ENCODE measurements at regions not wholly inside any gene's neighbourhood (a gene's known extent, or its start where the extent isn't known, plus 50 kb on each side); places are given as distances from the start of the nearest gene placed in this dataset.

DNA sequence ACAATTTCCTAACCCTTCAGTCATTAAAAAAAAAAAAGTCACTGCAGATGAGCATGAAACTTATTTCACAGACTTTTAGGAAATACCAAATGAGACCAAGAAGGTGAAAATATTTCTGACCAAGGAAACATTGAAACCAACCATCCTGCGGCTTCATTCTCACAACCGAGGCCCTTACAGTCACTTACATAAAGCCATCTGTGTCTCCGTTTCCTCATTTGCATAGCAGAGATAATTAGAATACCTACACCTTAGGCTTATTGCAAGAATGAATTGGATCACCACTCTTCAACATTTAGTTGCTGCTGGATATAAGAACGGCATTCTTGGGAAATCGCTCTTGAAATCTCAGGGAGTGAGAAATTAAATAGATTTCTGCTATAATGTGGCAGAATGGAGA is 356.2 kb downstream of the HS3ST1 start:
- Histone ChIP-seq H4K8ac (ENCODE audit: low read depth, low read length) (no peak overlapping the region), H2BK120ac (ENCODE audit: insufficient read depth, low read length, poor library complexity) (no peak overlapping the region), H3K79me1 (ENCODE audit: low read length) (no peaks in the 10 kb centered on the region), H3K4ac (ENCODE audit: low read depth, low read length) (no peak overlapping the region), H3K9me3 (ENCODE audit: insufficient read depth, low read depth, low read length) (no peaks in the 10 kb centered on the region), H2BK5ac (ENCODE audit: low read depth, low read length, poor library complexity) (no peak overlapping the region), H3K23ac (ENCODE audit: low read length) (no peak overlapping the region), H4K12ac (ENCODE audit: low read depth, low read length) (no peak overlapping the region), H3K79me2 (ENCODE audit: control insufficient read depth, insufficient read depth, low read length, poor library complexity) (no peaks in the 10 kb centered on the region), H3K14ac (ENCODE audit: low read length) (no peak overlapping the region), H2AFZ (ENCODE audit: insufficient read depth, low read length, poor library complexity) (no peak overlapping the region), H2AK5ac (ENCODE audit: low read length) (no peak overlapping the region), H3K4me2 (ENCODE audit: low read length) (no peak overlapping the region), H4K91ac (ENCODE audit: low read depth, low read length) (no peak overlapping the region), H3K4me3 (ENCODE audit: low read depth, low read length) (no peak overlapping the region), H3K36me3 (ENCODE audit: control insufficient read depth in 1 of 2, insufficient read depth in 2 of 2, low read length in 2 of 2) (no peaks in the 10 kb centered on the region), H2BK12ac (ENCODE audit: low read length) (no peak overlapping the region), H3K18ac (ENCODE audit: low read length) (no peak overlapping the region), H3K27ac (ENCODE audit: low read depth, low read length) (no peak overlapping the region), H3K4me1 (ENCODE audit: control insufficient read depth in 1 of 2, insufficient read depth in 2 of 2, low read length in 2 of 2) (peaks cover 0 to 2% of the 10 kb centered on the region in 2 experiments), H3K27me3 (ENCODE audit: insufficient read depth, low read length) (no peaks in the 10 kb centered on the region), H3K9ac (ENCODE audit: low read length) (no peak overlapping the region)
- WGBS (ENCODE audit: extremely low coverage, insufficient coverage, insufficient read length) = no CpG with 5 or more reads among the region's 5 CpGs
- DNase-seq = peak in 1 of 2 donors; percentile 19

DNA sequence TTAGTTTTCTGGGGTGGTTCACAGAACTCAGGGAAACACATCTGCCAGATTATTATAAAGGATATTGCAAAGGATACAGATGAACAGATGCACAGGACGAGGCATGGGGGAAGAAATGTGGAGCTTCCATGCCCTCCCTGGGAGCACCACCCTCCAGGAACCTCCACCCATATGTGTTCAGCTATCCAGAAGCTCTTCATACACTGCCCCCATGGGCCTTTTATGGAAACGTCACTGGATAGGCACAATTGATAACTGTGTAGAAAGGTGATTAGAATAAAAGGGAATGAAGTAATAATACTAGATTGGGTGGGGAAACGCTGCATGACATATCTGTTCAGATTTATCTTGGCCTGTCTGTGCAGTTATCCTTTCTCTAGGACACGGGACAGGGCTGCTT is 357.9 kb downstream of the HS3ST1 start:
- no CpG with 5 or more reads among the region's 4 CpGs for WGBS (ENCODE audit: extremely low coverage, insufficient coverage, insufficient read length)
- no peaks in the 10 kb centered on the region for H3K36me3 ChIP-seq (ENCODE audit: control insufficient read depth in 1 of 2, insufficient read depth in 2 of 2, low read length in 2 of 2)
- H3K27me3 ChIP-seq (ENCODE audit: insufficient read depth, low read length) = no peaks in the 10 kb centered on the region
- H2BK5ac ChIP-seq (ENCODE audit: low read depth, low read length, poor library complexity) = no peak overlapping the region
- no peak overlapping the region for H3K4me3 ChIP-seq (ENCODE audit: low read depth, low read length)
- no peak overlapping the region for H4K12ac ChIP-seq (ENCODE audit: low read depth, low read length)
- H2AK5ac ChIP-seq (ENCODE audit: low read length) = no peak overlapping the region
- no peak overlapping the region for H3K4me2 ChIP-seq (ENCODE audit: low read length)
- H3K23ac ChIP-seq (ENCODE audit: low read length) = no peak overlapping the region
- H3K4me1 ChIP-seq (ENCODE audit: control insufficient read depth in 1 of 2, insufficient read depth in 2 of 2, low read length in 2 of 2) = peaks cover 0 to 2% of the 10 kb centered on the region in 2 experiments
- H3K79me1 ChIP-seq (ENCODE audit: low read length) = no peaks in the 10 kb centered on the region
- no peaks in the 10 kb centered on the region for H3K79me2 ChIP-seq (ENCODE audit: control insufficient read depth, insufficient read depth, low read length, poor library complexity)
- no peak overlapping the region for H3K14ac ChIP-seq (ENCODE audit: low read length)
- no peak overlapping the region for H3K18ac ChIP-seq (ENCODE audit: low read length)
- no peak overlapping the region for H4K8ac ChIP-seq (ENCODE audit: low read depth, low read length)
- no peak for DNase-seq
- H2BK12ac ChIP-seq (ENCODE audit: low read length) = no peak overlapping the region
- H3K27ac ChIP-seq (ENCODE audit: low read depth, low read length) = no peak overlapping the region
- H4K91ac ChIP-seq (ENCODE audit: low read depth, low read length) = no peak overlapping the region
- H2AFZ ChIP-seq (ENCODE audit: insufficient read depth, low read length, poor library complexity) = no peak overlapping the region
- H3K9me3 ChIP-seq (ENCODE audit: insufficient read depth, low read depth, low read length) = no peaks in the 10 kb centered on the region
- no peak overlapping the region for H2BK120ac ChIP-seq (ENCODE audit: insufficient read depth, low read length, poor library complexity)
- no peak overlapping the region for H3K4ac ChIP-seq (ENCODE audit: low read depth, low read length)
- no peak overlapping the region for H3K9ac ChIP-seq (ENCODE audit: low read length)

DNA sequence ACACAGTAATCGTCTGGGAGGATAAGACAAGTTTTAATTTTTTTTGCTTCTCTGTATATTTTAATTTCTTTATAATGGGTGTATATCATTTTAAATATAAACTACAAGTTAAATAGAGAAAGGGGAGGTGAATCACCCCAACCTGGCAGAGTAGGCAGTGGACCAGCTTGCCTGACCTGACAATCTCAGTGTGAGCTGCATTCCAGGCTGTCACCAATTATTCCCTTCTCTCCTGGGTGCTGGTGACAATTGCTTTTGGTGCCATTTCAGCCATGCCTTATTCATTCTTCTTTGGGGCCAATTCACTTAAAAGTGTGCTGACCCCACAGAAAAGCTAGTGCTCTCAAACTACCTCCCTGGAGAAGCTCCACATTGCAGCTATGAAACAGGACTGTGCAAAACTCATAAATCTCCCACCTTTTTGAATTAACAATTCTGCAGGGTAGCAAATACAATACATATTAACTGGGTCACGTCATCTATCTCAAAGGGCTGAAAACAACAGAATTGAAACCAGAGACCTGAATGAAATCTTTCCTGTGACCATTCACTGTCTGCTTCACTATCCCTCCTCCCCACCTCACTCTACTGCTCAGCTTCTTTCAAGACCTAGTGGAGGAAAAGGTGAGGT is 359.0 kb downstream of the HS3ST1 start:
- H3K4ac ChIP-seq (ENCODE audit: low read depth, low read length) = no peak overlapping the region
- no peak overlapping the region for H3K27ac ChIP-seq (ENCODE audit: low read depth, low read length)
- no peak overlapping the region for H3K4me3 ChIP-seq (ENCODE audit: low read depth, low read length)
- no peak overlapping the region for H2AFZ ChIP-seq (ENCODE audit: insufficient read depth, low read length, poor library complexity)
- no peak overlapping the region for H3K18ac ChIP-seq (ENCODE audit: low read length)
- H3K4me2 ChIP-seq (ENCODE audit: low read length) = no peak overlapping the region
- H3K23ac ChIP-seq (ENCODE audit: low read length) = no peak overlapping the region
- H3K9ac ChIP-seq (ENCODE audit: low read length) = no peak overlapping the region
- peaks cover 0 to 2% of the 10 kb centered on the region in 2 experiments for H3K4me1 ChIP-seq (ENCODE audit: control insufficient read depth in 1 of 2, insufficient read depth in 2 of 2, low read length in 2 of 2)
- no peaks in the 10 kb centered on the region for H3K79me2 ChIP-seq (ENCODE audit: control insufficient read depth, insufficient read depth, low read length, poor library complexity)
- H3K79me1 ChIP-seq (ENCODE audit: low read length) = no peaks in the 10 kb centered on the region
- no peaks in the 10 kb centered on the region for H3K27me3 ChIP-seq (ENCODE audit: insufficient read depth, low read length)
- no peak overlapping the region for H2BK120ac ChIP-seq (ENCODE audit: insufficient read depth, low read length, poor library complexity)
- no peak overlapping the region for H2AK5ac ChIP-seq (ENCODE audit: low read length)
- no peaks in the 10 kb centered on the region for H3K36me3 ChIP-seq (ENCODE audit: control insufficient read depth in 1 of 2, insufficient read depth in 2 of 2, low read length in 2 of 2)
- H4K8ac ChIP-seq (ENCODE audit: low read depth, low read length) = no peak overlapping the region
- no peak overlapping the region for H2BK5ac ChIP-seq (ENCODE audit: low read depth, low read length, poor library complexity)
- no peak overlapping the region for H2BK12ac ChIP-seq (ENCODE audit: low read length)
- H4K91ac ChIP-seq (ENCODE audit: low read depth, low read length) = no peak overlapping the region
- no peak overlapping the region for H3K14ac ChIP-seq (ENCODE audit: low read length)
- WGBS (ENCODE audit: extremely low coverage, insufficient coverage, insufficient read length) = no CpG with 5 or more reads among the region's 2 CpGs
- no peak for DNase-seq
- H4K12ac ChIP-seq (ENCODE audit: low read depth, low read length) = no peak overlapping the region
- H3K9me3 ChIP-seq (ENCODE audit: insufficient read depth, low read depth, low read length) = no peaks in the 10 kb centered on the region

DNA sequence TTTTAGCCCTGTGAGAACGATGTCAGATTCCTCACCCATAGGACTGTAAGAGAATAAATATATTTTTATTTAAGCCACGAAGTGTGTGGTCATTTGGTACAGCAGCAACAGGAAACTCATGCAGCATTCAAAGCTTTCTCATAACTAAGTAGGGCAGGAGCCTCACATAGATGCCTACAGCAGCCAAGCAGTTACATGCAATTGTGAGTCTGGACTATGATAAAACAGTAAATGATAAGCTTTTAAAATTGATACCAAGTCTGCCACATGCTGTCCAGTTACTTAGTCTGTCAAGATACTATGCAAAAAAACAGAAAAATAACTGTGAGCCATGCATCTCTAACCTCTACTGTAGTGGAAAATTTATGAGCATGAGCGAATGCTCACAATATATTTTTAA is 359.6 kb downstream of the HS3ST1 start:
- no peak overlapping the region for H3K4me3 ChIP-seq (ENCODE audit: low read depth, low read length)
- H2AK5ac ChIP-seq (ENCODE audit: low read length) = no peak overlapping the region
- no peak for DNase-seq
- no peak overlapping the region for H2BK120ac ChIP-seq (ENCODE audit: insufficient read depth, low read length, poor library complexity)
- H3K9ac ChIP-seq (ENCODE audit: low read length) = no peak overlapping the region
- H3K18ac ChIP-seq (ENCODE audit: low read length) = no peak overlapping the region
- H2AFZ ChIP-seq (ENCODE audit: insufficient read depth, low read length, poor library complexity) = no peak overlapping the region
- H4K91ac ChIP-seq (ENCODE audit: low read depth, low read length) = no peak overlapping the region
- WGBS (ENCODE audit: extremely low coverage, insufficient coverage, insufficient read length) = no CpG with 5 or more reads among the region's 3 CpGs
- H3K27me3 ChIP-seq (ENCODE audit: insufficient read depth, low read length) = no peaks in the 10 kb centered on the region
- no peaks in the 10 kb centered on the region for H3K79me2 ChIP-seq (ENCODE audit: control insufficient read depth, insufficient read depth, low read length, poor library complexity)
- H3K4me1 ChIP-seq (ENCODE audit: control insufficient read depth in 1 of 2, insufficient read depth in 2 of 2, low read length in 2 of 2) = peaks cover 0 to 2% of the 10 kb centered on the region in 2 experiments
- H3K9me3 ChIP-seq (ENCODE audit: insufficient read depth, low read depth, low read length) = no peaks in the 10 kb centered on the region
- H3K27ac ChIP-seq (ENCODE audit: low read depth, low read length) = no peak overlapping the region
- no peak overlapping the region for H4K8ac ChIP-seq (ENCODE audit: low read depth, low read length)
- H3K23ac ChIP-seq (ENCODE audit: low read length) = no peak overlapping the region
- H3K4me2 ChIP-seq (ENCODE audit: low read length) = no peak overlapping the region
- no peak overlapping the region for H2BK12ac ChIP-seq (ENCODE audit: low read length)
- H3K4ac ChIP-seq (ENCODE audit: low read depth, low read length) = no peak overlapping the region
- H4K12ac ChIP-seq (ENCODE audit: low read depth, low read length) = no peak overlapping the region
- no peaks in the 10 kb centered on the region for H3K36me3 ChIP-seq (ENCODE audit: control insufficient read depth in 1 of 2, insufficient read depth in 2 of 2, low read length in 2 of 2)
- no peak overlapping the region for H3K14ac ChIP-seq (ENCODE audit: low read length)
- no peak overlapping the region for H2BK5ac ChIP-seq (ENCODE audit: low read depth, low read length, poor library complexity)
- no peaks in the 10 kb centered on the region for H3K79me1 ChIP-seq (ENCODE audit: low read length)
